HCT116 (cell line): ENCODE measurements at regions not wholly inside any gene's neighbourhood (a gene's known extent, or its start where the extent isn't known, plus 50 kb on each side); places are given as distances from the start of the nearest gene placed in this dataset.

Experiments used
- CTCF ChIP-seq, 3 experiments: fragments of 200-600 bp in 1 of 3; sonication (generic) in 1 of 3; IDR thresholded peaks in 2 of 3; conservative IDR thresholded peaks in 1 of 3; 2 replicates each; pipeline ENCODE4 v1.5.1; 2012 to 2017; ENCODE audit warnings: low read depth in 2 of 3, low read length in 2 of 3, antibody characterized with exemption in 1 of 3, borderline replicate concordance in 1 of 3, control low read depth in 1 of 3, mild to moderate bottlenecking in 1 of 3, mixed read lengths in 1 of 3, mixed run types in 1 of 3, moderate library complexity in 1 of 3; ENCODE audit not compliant: insufficient read depth in 1 of 3
- EZH2 ChIP-seq: fragments of 200-600 bp; sonication (generic); IDR thresholded peaks from 2 replicates; pipeline ENCODE4 v1.6.1; 2017; ENCODE audit warnings: antibody characterized with exemption, mixed run types
- POLR2A ChIP-seq: IDR thresholded peaks from 2 replicates; pipeline ENCODE4 v1.7.0; 2011; ENCODE audit warnings: borderline replicate concordance; ENCODE audit not compliant: insufficient read depth, insufficient read length; ENCODE audit errors: extremely low read depth
- POLR2AphosphoS5 ChIP-seq: IDR thresholded peaks from 2 replicates; pipeline ENCODE4 v1.6.1; 2011; ENCODE audit warnings: mild to moderate bottlenecking, low read depth, low read length, moderate library complexity
- REST ChIP-seq: IDR thresholded peaks from 2 replicates; pipeline ENCODE4 v1.6.1; 2012; ENCODE audit warnings: low read depth
- SP1 ChIP-seq: IDR thresholded peaks from 2 replicates; pipeline ENCODE4 v1.6.1; 2012; ENCODE audit warnings: low read depth
- TCF7L2 ChIP-seq: IDR thresholded peaks from 2 replicates; pipeline ENCODE4 v1.7.0; 2011; ENCODE audit warnings: borderline replicate concordance, inconsistent platforms; ENCODE audit not compliant: insufficient read depth, insufficient read length; ENCODE audit errors: extremely low read depth

GRCh38 chr1:238242181-238242580, 351.5 kb upstream of the ZP4 start:
- TF ChIP-seq CTCF (IDR thresholded peaks at IDR 0.05 in 2 of 3, conservative IDR thresholded peaks at IDR 0.05 in 1 of 3; ENCODE audit: borderline replicate concordance in 1 of 3, insufficient read depth in 1 of 3, low read depth in 2 of 3, low read length in 2 of 3), result no peak
- no peak for TF ChIP-seq POLR2A
- no peak for TF ChIP-seq EZH2
- TF ChIP-seq SP1, result no peak
- TF ChIP-seq TCF7L2, result no peak
- no peak for TF ChIP-seq POLR2AphosphoS5
- no peak for TF ChIP-seq REST
